Progenitor cell of endocrine pancreas (in vitro differentiated cells): ENCODE measurements at regions not wholly inside any gene's neighbourhood (a gene's known extent, or its start where the extent isn't known, plus 50 kb on each side); places are given as distances from the start of the nearest gene placed in this dataset.

Experiments used
- DNase-seq: peaks from one replicate; pipeline ENCODE4 v3.0.0; 2021; ENCODE audit warnings: low spot score; ENCODE audit not compliant: unreplicated experiment
- H3K27ac Mint-ChIP-seq: 2 replicates; pipeline ENCODE4 v1.8.0; 2021; ENCODE audit warnings: mild to moderate bottlenecking, moderate library complexity, mixed read lengths
- H3K27me3 Mint-ChIP-seq: 2 replicates; pipeline ENCODE4 v1.8.0; 2021; ENCODE audit warnings: mixed read lengths
- H3K36me3 Mint-ChIP-seq: 2 replicates; pipeline ENCODE4 v1.8.0; 2022; ENCODE audit warnings: mixed read lengths; ENCODE audit not compliant: insufficient read depth
- H3K4me1 Mint-ChIP-seq: 2 replicates; pipeline ENCODE4 v1.8.0; 2021; ENCODE audit warnings: low read depth, mixed read lengths
- H3K4me3 Mint-ChIP-seq: 2 replicates; pipeline ENCODE4 v1.8.0; 2021; ENCODE audit warnings: low read depth, mild to moderate bottlenecking, moderate library complexity, mixed read lengths
- H3K9me3 Mint-ChIP-seq: 2 replicates; pipeline ENCODE4 v1.8.0; 2021; ENCODE audit warnings: low read depth, mixed read lengths
- TF ChIP-seq, protein P1 (sequence below): fragments of 200-600 bp; sonication (generic); IDR thresholded peaks from one replicate; pipeline ENCODE4 v1.5.0; 2021; ENCODE audit warnings: antibody characterized with exemption, mild to moderate bottlenecking; ENCODE audit not compliant: unreplicated experiment

DNA sequence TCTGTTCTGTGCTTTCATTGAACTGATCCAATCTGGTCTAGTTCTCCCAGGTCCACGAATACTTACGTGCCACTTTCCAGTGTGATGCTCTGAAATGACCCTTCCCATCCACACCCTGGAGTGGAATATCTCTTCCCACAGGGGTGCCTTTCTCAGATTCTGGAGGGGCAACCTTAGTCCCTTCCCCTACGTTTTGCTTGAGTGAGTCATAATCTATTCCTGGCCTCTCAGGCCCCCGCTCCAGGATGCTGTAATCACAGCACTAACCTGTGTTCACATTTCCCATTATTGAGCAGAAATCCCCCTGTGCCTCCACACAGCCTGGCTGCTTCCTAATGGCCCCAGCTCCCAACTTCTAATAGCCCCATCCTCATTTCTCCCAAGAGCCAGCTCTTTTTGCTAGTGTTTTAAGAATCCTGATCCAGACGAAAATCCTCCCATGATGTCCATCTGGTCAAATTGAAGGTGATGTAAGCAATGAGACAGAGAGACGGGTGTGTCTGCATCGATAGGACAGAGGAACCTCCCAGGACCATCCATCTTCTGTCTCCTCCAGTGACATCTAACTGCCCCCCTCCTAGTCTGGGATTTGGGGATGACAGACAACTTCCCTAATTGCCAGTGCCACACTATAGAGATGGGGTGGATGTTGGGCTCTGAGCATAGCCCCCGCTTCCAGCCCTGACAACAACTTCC, 164.0 kb upstream of the MAF start:
- DNase-seq = no peak
- Mint-ChIP-seq H3K27ac (no peak overlapping the region), H3K36me3 (no peaks in the 10 kb centered on the region), H3K9me3 (no peaks in the 10 kb centered on the region), H3K4me3 (no peak overlapping the region), H3K4me1 (peaks cover 22% of the 10 kb centered on the region), H3K27me3 (no peaks in the 10 kb centered on the region)
- TF ChIP-seq, protein P1, sequence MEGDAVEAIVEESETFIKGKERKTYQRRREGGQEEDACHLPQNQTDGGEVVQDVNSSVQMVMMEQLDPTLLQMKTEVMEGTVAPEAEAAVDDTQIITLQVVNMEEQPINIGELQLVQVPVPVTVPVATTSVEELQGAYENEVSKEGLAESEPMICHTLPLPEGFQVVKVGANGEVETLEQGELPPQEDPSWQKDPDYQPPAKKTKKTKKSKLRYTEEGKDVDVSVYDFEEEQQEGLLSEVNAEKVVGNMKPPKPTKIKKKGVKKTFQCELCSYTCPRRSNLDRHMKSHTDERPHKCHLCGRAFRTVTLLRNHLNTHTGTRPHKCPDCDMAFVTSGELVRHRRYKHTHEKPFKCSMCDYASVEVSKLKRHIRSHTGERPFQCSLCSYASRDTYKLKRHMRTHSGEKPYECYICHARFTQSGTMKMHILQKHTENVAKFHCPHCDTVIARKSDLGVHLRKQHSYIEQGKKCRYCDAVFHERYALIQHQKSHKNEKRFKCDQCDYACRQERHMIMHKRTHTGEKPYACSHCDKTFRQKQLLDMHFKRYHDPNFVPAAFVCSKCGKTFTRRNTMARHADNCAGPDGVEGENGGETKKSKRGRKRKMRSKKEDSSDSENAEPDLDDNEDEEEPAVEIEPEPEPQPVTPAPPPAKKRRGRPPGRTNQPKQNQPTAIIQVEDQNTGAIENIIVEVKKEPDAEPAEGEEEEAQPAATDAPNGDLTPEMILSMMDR = no peak

DNA sequence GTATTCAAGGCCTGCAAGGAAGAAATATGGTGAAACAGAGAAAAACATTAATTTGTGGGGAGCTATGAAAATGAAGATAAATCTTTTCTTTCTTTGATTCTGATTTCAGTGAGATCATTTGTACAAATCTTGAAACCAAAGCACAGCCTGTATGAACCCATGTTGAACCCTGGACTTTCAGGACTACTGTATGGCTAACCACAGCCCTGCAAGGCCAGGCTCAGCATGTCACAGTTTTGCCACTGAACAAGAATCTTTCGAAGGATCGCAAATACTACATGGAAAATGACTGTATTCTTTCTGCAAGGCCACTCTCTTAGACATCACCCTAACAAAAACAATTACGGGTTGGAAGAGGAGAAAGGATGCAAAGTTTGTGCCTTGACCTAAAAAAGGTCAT, 161.7 kb upstream of the MAF start:
- H3K4me3 Mint-ChIP-seq = no peak overlapping the region
- H3K9me3 Mint-ChIP-seq = no peaks in the 10 kb centered on the region
- H3K4me1 Mint-ChIP-seq = peaks cover 9% of the 10 kb centered on the region
- TF ChIP-seq, protein P1 = no peak
- H3K27ac Mint-ChIP-seq = no peak overlapping the region
- H3K27me3 Mint-ChIP-seq = no peaks in the 10 kb centered on the region
- no peaks in the 10 kb centered on the region for H3K36me3 Mint-ChIP-seq
- no peak for DNase-seq

DNA sequence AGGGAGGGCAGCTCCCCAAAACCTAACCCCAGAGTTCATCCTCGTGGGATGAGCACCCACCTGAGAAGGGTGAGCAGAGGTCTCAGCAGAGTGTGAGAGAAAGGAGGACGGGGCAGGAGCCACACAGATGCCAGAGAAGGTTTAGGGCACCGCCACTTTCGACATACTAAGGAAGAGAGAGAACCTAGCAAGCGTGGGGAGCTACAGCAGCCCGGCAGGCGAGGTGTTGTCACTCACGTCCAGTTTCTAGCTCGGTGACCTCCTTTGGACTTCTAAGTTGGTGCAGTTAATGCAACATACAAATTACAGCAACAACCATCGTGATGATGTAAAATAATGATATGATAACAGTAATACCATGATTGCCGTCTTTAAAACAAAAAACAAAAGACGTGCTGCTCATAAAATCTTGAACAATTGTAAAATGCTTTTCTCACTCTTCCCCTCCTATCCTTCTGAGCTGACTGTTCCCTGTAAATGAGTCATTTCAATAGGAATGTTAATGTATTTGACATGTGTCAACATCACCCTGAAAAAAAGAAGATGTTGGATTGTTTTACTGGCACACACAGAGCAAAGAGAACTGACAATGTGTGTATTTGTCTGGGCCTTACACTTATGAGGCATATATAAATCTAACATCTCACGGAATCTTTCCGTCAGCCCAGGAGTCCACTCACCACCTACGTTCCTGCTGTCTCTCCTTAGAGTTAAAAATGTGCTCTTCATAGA, 158.2 kb upstream of the MAF start:
- DNase-seq = no peak
- Mint-ChIP-seq H3K4me3 (no peak overlapping the region), H3K36me3 (peaks cover 2% of the 10 kb centered on the region), H3K4me1 (peaks cover 15% of the 10 kb centered on the region), H3K27me3 (no peaks in the 10 kb centered on the region), H3K27ac (no peak overlapping the region), H3K9me3 (no peaks in the 10 kb centered on the region)
- TF ChIP-seq, protein P1 = no peak

DNA sequence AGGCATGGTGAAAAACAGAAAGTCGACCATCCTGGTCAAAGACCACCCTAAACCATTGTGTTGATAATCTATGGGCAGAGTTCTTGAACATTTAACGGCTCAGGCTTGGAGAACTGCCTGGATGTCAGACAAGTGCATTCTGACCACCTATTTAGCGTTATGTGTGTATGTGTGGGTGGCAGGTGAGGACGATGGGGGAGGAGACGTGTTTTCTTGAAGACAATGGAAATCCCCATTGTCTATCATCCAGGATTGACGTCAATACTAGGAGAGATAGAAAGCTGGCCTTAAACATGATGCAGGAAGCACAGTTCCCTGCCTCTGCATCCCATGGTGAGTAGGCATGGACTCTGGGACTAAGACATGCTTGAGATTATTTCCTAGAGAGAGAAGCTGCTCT, 157.4 kb upstream of the MAF start:
- H3K4me1 Mint-ChIP-seq = peaks cover 16% of the 10 kb centered on the region
- H3K27ac Mint-ChIP-seq = no peak overlapping the region
- DNase-seq = no peak
- H3K27me3 Mint-ChIP-seq = no peaks in the 10 kb centered on the region
- H3K9me3 Mint-ChIP-seq = no peaks in the 10 kb centered on the region
- TF ChIP-seq, protein P1 = no peak
- H3K36me3 Mint-ChIP-seq = peaks cover 2% of the 10 kb centered on the region
- H3K4me3 Mint-ChIP-seq = no peak overlapping the region

DNA sequence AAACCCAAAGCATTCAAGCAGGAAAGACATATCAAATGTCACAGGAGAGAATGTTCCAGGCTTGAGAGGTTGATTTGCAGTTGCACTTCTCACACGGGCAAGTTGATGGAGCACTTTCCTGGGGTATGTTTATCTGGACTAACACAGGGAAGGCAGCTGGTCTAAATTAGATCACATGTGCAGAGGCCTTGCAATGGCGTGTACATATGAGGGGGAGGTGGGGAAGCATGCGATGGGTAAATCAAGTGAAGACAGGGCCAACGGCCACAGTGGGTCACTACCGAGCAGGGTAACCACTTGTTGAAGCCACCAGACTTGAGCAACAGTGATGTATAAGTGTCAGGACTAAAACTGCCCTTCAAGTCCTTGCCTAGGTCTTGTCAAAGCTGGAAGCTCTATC, 156.6 kb upstream of the MAF start:
- H3K27ac Mint-ChIP-seq = no peak overlapping the region
- no peak for DNase-seq
- H3K36me3 Mint-ChIP-seq = peaks cover 2% of the 10 kb centered on the region
- H3K4me3 Mint-ChIP-seq = no peak overlapping the region
- no peaks in the 10 kb centered on the region for H3K9me3 Mint-ChIP-seq
- H3K4me1 Mint-ChIP-seq = peaks cover 16% of the 10 kb centered on the region
- H3K27me3 Mint-ChIP-seq = no peaks in the 10 kb centered on the region
- TF ChIP-seq, protein P1 = no peak
